Mucosa of descending colon (tissue), 3 donors: ENCODE measurements at regions not wholly inside any gene's neighbourhood (a gene's known extent, or its start where the extent isn't known, plus 50 kb on each side); places are given as distances from the start of the nearest gene placed in this dataset.
A peak's percentile ranks its signal among the peaks of the same experiment; 100 is the strongest.

Experiments used
- ATAC-seq: fragments of 200-7000 bp; cut with Tn5 transposase; one replicate; pipeline ENCODE4 v1.9.1; 2020; ENCODE audit warnings: mild to moderate bottlenecking, moderate library complexity
- DNase-seq, 3 donors: peaks; one replicate each; pipeline ENCODE4 v3.0.0-alpha.2; 2020
- H3K36me3 ChIP-seq: fragments of 200-600 bp; one replicate; pipeline ENCODE4 v1.8.0; 2021; ENCODE audit warnings: low read depth, mild to moderate bottlenecking
- H3K4me1 ChIP-seq: fragments of 200-600 bp; one replicate; pipeline ENCODE4 v1.8.0; 2021; ENCODE audit warnings: low read depth, mild to moderate bottlenecking
- H3K4me3 ChIP-seq: fragments of 200-600 bp; one replicate; pipeline ENCODE4 v1.8.0; 2021; ENCODE audit warnings: mild to moderate bottlenecking
- H3K9me3 ChIP-seq: fragments of 200-600 bp; one replicate; pipeline ENCODE4 v1.8.0; 2021; ENCODE audit warnings: mild to moderate bottlenecking
- intact Hi-C, 2 donors: fragments of 100-400 bp; cut with DNase I in 1 of 2; cut with micrococcal nuclease in 1 of 2; formaldehyde crosslinking; loops; one replicate each; pipeline versions ENCODE4 v1.11.0 to v1.11.1; 2022; cut with DNase I, micrococcal nuclease
- TF ChIP-seq, protein P1 (sequence below): fragments of 200-600 bp; IDR thresholded peaks from one replicate; pipeline ENCODE4 v1.8.0; 2022; ENCODE audit warnings: antibody characterized with exemption, mild to moderate bottlenecking
- donor health status: DM: no; HTN: no; CAD: no; lungs with moderate emphysema.
- donor health status: DM: no; HTN: no; CAD: no.
- donor health status: DM: no; HTN: yes; CAD: no.

DNA sequence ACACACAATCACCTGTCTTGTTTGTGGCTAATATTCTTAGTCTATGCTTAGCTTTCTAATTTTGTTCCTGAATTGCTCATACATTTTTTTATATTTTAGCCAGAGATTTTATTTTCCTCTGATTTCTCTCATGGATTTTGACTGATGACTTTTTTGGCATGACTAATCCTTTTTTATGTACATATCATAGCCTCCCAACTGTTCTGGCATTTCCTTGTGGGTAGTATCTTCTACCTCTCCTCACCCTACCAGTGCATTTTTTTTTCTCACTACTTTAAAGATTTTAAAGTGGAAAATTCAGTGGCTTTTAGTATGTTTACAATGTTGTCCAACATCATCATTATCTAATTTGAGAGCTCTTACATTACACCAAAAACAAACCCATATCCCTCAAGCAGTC lies 84.4 kb upstream of the TENM4 start:
- Histone ChIP-seq H3K36me3 (no peaks in the 10 kb centered on the region), H3K9me3 (no peaks in the 10 kb centered on the region), H3K4me1 (no peaks in the 10 kb centered on the region), H3K4me3 (no peak overlapping the region)
- no peak for DNase-seq
- TF ChIP-seq, protein P1, sequence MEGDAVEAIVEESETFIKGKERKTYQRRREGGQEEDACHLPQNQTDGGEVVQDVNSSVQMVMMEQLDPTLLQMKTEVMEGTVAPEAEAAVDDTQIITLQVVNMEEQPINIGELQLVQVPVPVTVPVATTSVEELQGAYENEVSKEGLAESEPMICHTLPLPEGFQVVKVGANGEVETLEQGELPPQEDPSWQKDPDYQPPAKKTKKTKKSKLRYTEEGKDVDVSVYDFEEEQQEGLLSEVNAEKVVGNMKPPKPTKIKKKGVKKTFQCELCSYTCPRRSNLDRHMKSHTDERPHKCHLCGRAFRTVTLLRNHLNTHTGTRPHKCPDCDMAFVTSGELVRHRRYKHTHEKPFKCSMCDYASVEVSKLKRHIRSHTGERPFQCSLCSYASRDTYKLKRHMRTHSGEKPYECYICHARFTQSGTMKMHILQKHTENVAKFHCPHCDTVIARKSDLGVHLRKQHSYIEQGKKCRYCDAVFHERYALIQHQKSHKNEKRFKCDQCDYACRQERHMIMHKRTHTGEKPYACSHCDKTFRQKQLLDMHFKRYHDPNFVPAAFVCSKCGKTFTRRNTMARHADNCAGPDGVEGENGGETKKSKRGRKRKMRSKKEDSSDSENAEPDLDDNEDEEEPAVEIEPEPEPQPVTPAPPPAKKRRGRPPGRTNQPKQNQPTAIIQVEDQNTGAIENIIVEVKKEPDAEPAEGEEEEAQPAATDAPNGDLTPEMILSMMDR = no peak
- intact Hi-C loops = no loop called here
- ATAC-seq = no peak

DNA sequence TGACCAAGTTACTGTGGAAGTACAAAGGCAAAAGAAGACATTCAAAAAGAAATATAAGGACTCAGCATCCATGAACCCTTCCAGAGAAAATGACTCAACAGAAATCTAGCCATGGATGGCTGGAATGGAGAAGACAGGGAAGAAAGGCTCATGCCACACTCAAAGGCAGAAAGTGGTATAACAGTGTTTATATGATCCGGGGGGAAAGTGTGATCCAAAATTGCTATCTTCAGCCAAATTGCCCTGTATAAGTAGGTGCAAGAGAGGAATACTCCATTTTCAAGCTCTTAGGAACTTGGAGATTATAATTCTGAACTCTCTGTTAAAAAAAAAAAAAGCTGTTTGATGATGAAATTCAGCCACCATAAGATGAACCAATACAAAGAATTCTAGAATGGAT lies 81.8 kb upstream of the TENM4 start:
- DNase-seq (no peak), ATAC-seq (no peak)
- intact Hi-C loops = no loop called here
- Histone ChIP-seq H3K4me3 (no peak overlapping the region), H3K9me3 (no peaks in the 10 kb centered on the region), H3K36me3 (no peaks in the 10 kb centered on the region), H3K4me1 (no peaks in the 10 kb centered on the region)
- TF ChIP-seq, protein P1 = no peak

DNA sequence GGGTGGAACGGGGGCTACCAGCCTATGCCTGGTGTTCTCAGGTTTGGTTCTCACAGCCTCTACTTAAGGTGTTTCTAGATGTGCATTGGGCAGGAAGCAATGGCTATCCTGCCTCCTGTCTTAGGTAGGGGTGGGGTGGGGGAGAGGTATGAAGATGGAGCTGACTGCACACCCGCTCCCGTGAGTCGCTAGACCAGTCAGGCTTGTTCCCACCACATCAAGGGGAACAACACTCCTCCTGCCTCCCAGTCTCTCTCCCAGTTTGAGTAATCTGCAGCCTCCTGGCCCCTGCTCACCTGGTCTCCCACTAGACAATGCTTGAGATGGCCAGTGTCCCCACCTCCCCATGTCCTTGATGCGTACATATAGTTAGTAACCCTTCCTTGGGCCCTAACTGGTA lies 79.3 kb upstream of the TENM4 start:
- ATAC-seq = no peak
- H3K4me3 ChIP-seq = no peak overlapping the region
- H3K36me3 ChIP-seq = no peaks in the 10 kb centered on the region
- no peak for DNase-seq
- TF ChIP-seq, protein P1 = no peak
- intact Hi-C loops = no loop called here
- H3K9me3 ChIP-seq = no peaks in the 10 kb centered on the region
- no peaks in the 10 kb centered on the region for H3K4me1 ChIP-seq

DNA sequence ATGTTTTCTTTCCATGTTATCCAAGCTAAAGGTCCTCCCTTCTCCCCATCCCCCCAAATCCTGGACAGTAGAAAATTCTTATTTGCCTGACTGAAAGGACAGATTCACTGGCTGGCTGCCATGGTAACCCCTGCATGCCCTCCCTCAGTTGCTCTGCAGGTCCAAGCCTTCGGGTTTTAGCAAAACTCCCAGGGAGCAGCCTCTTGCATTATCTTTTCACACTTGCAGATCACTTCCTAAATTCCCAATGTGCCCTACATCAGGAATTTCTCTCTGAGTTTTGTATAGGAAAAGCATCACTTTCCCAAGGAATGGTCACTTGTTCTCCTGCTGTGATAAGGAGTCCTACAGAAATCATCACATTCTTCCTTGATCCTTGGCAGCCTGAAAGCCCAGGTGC lies 75.0 kb upstream of the TENM4 start:
- intact Hi-C loops = no loop called here

DNA sequence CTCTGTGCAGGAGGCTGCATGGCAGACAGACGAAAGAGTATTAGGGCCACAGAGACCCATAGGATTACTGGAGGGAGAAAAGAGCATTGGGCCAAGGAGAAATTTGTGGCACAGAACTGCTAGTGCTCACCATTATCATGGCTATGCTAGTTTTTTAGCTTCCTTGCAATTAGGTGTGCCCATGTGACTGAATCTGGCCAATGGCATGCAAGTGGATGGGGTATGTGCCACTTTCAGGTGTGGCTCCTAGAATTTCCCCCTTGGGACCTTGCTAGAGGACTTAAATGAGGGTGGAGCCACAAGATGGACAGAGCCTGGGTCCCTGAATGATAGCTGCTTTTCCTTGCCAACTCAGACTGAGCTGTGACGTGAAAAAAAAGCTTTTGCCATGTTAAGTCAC lies 73.9 kb upstream of the TENM4 start:
- TF ChIP-seq, protein P1 = no peak
- no peaks in the 10 kb centered on the region for H3K4me1 ChIP-seq
- intact Hi-C loops = no loop called here
- H3K4me3 ChIP-seq = no peak overlapping the region
- no peak for DNase-seq
- no peaks in the 10 kb centered on the region for H3K36me3 ChIP-seq
- ATAC-seq = no peak
- no peaks in the 10 kb centered on the region for H3K9me3 ChIP-seq

More for the DNA sequence above, 75.0 kb upstream of the TENM4 start:
- ATAC-seq (no peak), DNase-seq (no peak)
- no peaks in the 10 kb centered on the region for H3K36me3 ChIP-seq
- TF ChIP-seq, protein P1 = no peak
- H3K4me3 ChIP-seq = no peak overlapping the region
- H3K9me3 ChIP-seq = no peaks in the 10 kb centered on the region
- H3K4me1 ChIP-seq = no peaks in the 10 kb centered on the region

DNA sequence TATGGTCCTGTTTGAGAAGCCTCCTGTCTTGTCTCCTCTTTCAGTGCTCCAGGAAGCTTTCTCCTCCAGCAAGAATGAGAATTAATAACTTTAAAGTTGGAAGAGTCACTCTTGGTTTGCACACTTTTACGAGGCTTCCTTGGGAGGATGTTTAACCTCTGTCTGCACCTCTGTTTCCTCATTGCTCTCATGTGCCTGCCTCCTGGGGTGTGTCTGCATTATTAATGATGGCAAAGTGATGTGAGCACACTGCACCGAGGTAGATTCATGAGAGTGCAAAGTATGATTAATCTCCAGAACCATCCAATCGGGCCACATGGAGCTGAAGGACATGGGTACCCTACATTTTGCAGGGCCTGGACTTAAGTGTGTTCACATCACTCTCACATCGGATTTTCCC lies 73.5 kb upstream of the TENM4 start:
- ATAC-seq (peak; percentile 76), DNase-seq (peak in 1 of 3 donors; percentile 22)
- no peaks in the 10 kb centered on the region for H3K9me3 ChIP-seq
- no peaks in the 10 kb centered on the region for H3K36me3 ChIP-seq
- TF ChIP-seq, protein P1 = no peak
- intact Hi-C loops = no loop called here
- H3K4me1 ChIP-seq = no peaks in the 10 kb centered on the region
- no peak overlapping the region for H3K4me3 ChIP-seq
